ENCODE measurements at regions not wholly inside any gene's neighbourhood (a gene's known extent, or its start where the extent isn't known, plus 50 kb on each side); places are given as distances from the start of the nearest gene placed in this dataset.

- TF ChIP-seq, protein P1, sequence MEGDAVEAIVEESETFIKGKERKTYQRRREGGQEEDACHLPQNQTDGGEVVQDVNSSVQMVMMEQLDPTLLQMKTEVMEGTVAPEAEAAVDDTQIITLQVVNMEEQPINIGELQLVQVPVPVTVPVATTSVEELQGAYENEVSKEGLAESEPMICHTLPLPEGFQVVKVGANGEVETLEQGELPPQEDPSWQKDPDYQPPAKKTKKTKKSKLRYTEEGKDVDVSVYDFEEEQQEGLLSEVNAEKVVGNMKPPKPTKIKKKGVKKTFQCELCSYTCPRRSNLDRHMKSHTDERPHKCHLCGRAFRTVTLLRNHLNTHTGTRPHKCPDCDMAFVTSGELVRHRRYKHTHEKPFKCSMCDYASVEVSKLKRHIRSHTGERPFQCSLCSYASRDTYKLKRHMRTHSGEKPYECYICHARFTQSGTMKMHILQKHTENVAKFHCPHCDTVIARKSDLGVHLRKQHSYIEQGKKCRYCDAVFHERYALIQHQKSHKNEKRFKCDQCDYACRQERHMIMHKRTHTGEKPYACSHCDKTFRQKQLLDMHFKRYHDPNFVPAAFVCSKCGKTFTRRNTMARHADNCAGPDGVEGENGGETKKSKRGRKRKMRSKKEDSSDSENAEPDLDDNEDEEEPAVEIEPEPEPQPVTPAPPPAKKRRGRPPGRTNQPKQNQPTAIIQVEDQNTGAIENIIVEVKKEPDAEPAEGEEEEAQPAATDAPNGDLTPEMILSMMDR (optimal IDR thresholded peaks at IDR 0.05 in 1 of 3, IDR thresholded peaks at IDR 0.05 in 1 of 3, conservative IDR thresholded peaks at IDR 0.05 in 1 of 3; ENCODE audit: extremely low read depth in 1 of 3, insufficient read depth in 2 of 3, low read length in 3 of 3) = no peak
- no peak for TF ChIP-seq EZH2 (IDR thresholded peaks at IDR 0.05; ENCODE audit: low read length)
Observed at GRCh38 chr1:74969566-74970135, 164.5 kb upstream of the LHX8 start.
